GM18909 (cell line): ENCODE measurements at regions not wholly inside any gene's neighbourhood (a gene's known extent, or its start where the extent isn't known, plus 50 kb on each side); places are given as distances from the start of the nearest gene placed in this dataset.

ENCODE experiments used
- ATAC-seq: cut with Tn5 transposase; IDR thresholded peaks from one replicate; pipeline ENCODE4 v1.9.1; 2021; ENCODE audit warnings: mild to moderate bottlenecking; ENCODE audit not compliant: unreplicated experiment, poor library complexity

GRCh38 chr2:792687-793086 is 115.5 kb upstream of the TMEM18 start:
- ATAC-seq, result no peak

- no peak for ATAC-seq
Measured at GRCh38 chr2:790634-791245, 113.5 kb upstream of the TMEM18 start.

- ATAC-seq, result no peak
Measured at GRCh38 chr2:790081-790480, 112.9 kb upstream of the TMEM18 start.

- no peak for ATAC-seq
Measured at GRCh38 chr2:789529-789928, 112.3 kb upstream of the TMEM18 start.

- ATAC-seq, result no peak
Measured at GRCh38 chr2:788227-789032, 111.2 kb upstream of the TMEM18 start.

GRCh38 chr2:784753-785152 is 107.5 kb upstream of the TMEM18 start:
- ATAC-seq, result no peak

GRCh38 chr2:780581-780980 is 103.4 kb upstream of the TMEM18 start:
- no peak for ATAC-seq

GRCh38 chr2:780002-780401 is 102.8 kb upstream of the TMEM18 start:
- no peak for ATAC-seq

GRCh38 chr2:778731-779350 is 101.6 kb upstream of the TMEM18 start:
- no peak for ATAC-seq

GRCh38 chr2:777546-777945 is 100.3 kb upstream of the TMEM18 start:
- no peak for ATAC-seq

- ATAC-seq, result no peak
Measured at GRCh38 chr2:777051-777450, 99.8 kb upstream of the TMEM18 start.

GRCh38 chr2:776487-776886 is 99.3 kb upstream of the TMEM18 start:
- no peak for ATAC-seq

- ATAC-seq, result no peak
Measured at GRCh38 chr2:776038-776437, 98.8 kb upstream of the TMEM18 start.

GRCh38 chr2:774436-774835 is 97.2 kb upstream of the TMEM18 start:
- no peak for ATAC-seq

GRCh38 chr2:773256-774160 is 96.3 kb upstream of the TMEM18 start:
- ATAC-seq, result no peak

GRCh38 chr2:771538-771937 is 94.3 kb upstream of the TMEM18 start:
- no peak for ATAC-seq

- ATAC-seq, result no peak
Measured at GRCh38 chr2:770776-771175, 93.6 kb upstream of the TMEM18 start.

- ATAC-seq, result no peak
Measured at GRCh38 chr2:769771-770170, 92.6 kb upstream of the TMEM18 start.

GRCh38 chr2:768451-768850 is 91.2 kb upstream of the TMEM18 start:
- no peak for ATAC-seq

- no peak for ATAC-seq
Measured at GRCh38 chr2:767944-768343, 90.7 kb upstream of the TMEM18 start.

GRCh38 chr2:767440-767839 is 90.2 kb upstream of the TMEM18 start:
- no peak for ATAC-seq
